NCI-H187 (cell line): ENCODE measurements at regions not wholly inside any gene's neighbourhood (a gene's known extent, or its start where the extent isn't known, plus 50 kb on each side); places are given as distances from the start of the nearest gene placed in this dataset.

Source experiments
- DNase-seq, 2 experiments: peaks; one replicate each; lab custom pipeline; 2025; lab: John Stamatoyannopoulos, UW

- no peak for DNase-seq
Measured at GRCh38 chr6:81694855-81695254, 57.6 kb downstream of the TENT5A start.

- no peak for DNase-seq
Measured at GRCh38 chr6:81694207-81694606, 58.3 kb downstream of the TENT5A start.

DNA sequence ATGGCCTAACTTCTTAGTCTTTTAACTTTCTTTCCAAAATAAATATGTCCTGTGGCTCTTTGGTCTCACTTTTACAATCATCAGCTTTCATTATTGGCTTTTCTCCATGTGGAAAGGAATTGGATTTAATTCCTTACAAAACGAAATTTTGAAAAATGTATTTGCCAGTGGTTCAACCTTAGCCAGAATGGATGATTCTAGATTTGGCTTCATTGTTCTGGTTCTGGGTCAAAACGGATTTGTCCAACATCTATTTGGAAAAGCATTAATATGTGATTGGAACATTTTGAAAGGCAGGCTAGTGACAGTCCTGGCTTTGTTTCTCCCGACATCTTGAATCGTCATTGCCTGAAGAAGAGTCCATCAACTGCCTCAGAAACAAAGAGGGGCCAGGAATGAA is 59.2 kb downstream of the TENT5A start:
- no peak for DNase-seq

GRCh38 chr6:81690073-81690472 is 62.4 kb downstream of the TENT5A start:
- peak in 1 of 2 experiments; percentile 6 for DNase-seq

DNA sequence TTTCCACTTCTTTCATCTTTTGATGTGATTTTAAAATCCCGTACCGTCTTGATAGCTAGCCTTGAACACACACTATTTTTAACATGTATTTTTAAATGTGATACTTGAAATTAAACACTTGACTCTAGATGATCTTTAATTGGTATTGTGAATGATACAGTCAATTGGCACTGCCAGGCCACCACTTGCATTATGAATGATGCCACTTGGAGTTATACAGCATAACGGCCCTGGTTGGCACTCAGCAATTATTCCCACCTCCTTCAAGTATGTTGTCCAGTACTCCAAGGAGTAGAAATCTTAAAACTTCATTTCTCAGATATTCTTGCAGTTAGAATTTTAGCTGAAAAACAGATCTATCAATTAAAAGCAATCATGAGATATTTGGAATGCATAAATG is 62.9 kb downstream of the TENT5A start:
- DNase-seq = peak; percentile 22 to 79

DNA sequence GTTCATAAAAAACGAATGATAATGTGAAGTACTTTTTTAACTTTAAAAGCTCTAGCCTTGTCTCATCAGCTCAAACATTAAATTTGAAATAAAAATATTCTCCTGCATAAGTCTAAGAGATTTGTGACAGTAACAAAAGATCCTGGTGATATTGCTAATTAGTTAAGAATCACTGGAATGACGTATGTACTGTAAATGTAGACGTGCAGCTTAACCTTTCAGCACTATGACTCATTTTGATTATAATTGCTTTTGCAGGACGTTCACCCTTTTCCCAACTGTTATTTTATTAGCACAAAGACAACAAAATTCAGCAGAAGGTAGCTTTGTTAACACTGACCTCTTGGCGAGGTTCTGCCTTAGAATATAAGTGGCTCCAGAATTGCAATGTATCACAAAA is 68.6 kb downstream of the TENT5A start:
- DNase-seq = no peak

GRCh38 chr6:81682858-81683620 is 69.4 kb downstream of the TENT5A start:
- no peak for DNase-seq

DNA sequence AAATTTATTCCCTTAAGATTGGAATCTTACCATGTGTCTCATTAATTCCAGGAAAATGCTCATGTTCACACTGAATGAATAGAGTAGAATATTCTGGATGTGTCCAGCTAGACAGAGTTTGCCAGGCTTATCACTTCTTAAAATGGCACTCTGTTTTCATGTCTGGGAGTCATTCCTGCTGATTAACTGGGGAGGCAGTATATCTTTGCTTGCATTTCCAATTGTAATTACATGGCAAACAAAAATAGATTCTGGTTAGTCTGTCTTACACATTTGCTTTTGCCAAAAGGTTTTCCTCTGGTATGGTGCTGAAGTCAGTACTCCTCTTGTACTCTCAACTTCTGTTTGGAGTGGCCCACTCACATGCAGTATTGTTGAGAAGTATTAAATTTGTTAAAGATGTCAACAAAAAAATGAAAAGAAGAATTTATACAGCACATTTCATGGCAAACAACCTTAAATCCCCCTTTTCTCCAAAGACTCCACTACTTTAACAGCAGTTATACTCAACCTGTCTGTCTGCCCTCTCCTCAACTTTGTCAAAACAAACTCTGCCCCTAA is 70.2 kb downstream of the TENT5A start:
- no peak for DNase-seq

GRCh38 chr6:81669445-81669844 is 83.0 kb downstream of the TENT5A start:
- DNase-seq = no peak

- no peak for DNase-seq
Measured at GRCh38 chr6:81668615-81669047, 83.8 kb downstream of the TENT5A start.

DNA sequence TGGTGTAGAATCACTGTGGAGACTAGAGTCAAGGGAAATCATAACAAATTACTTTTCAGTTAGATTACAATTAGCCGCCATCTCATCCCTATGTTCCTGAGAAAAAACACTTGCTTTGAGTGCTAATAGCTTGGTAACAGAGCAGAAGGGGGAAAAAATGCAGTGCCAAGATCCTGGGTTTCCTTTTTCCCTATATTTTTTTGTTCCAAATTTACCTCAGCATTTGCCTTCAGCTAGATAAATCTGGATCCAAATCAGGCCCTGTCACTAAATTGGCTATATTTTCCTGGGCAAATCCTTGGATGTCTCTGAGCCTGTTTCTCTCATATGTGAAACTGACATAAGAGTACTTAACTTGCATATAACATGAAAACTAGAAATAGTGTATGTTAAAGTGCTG is 86.0 kb downstream of the TENT5A start:
- no peak for DNase-seq

DNA sequence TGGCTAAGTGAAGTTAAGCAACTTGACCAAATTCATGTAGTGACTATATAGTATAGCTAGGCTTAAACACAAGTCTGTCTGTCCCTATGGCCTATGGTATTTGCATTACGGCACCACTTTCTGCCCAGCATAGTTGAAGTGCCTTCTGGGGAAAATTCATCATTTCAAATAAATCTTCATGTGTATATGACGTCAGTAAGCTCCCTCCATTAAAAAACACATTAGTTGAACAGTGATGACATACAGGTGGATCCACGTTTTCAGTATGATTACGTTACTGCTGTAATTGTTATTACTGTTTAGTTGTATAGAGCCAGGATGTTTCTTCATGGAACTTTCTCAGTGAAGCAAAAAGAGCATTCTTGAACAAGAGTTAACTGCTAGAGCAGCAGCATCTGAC is 96.2 kb downstream of the TENT5A start:
- no peak for DNase-seq

GRCh38 chr6:81655696-81656095 is 96.8 kb downstream of the TENT5A start:
- no peak for DNase-seq

DNA sequence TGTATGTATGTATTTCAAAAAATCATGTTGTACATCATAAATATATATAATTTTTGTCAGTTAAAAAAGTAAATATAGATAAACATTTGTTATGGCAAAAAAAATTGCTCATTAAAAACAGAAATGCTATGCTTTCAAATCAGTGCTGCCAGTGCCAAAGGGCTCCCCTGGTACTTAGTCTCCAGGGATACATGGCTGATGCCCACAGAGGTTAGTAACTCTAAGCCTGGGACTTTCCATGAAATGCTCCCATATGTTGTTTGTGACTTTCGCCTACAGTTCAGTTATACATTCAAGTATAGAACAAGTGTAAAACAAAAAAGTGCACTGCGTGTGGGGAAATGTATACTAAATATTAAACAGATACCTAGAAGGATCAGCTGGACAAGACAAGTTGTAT is 104.0 kb downstream of the TENT5A start:
- no peak for DNase-seq

DNA sequence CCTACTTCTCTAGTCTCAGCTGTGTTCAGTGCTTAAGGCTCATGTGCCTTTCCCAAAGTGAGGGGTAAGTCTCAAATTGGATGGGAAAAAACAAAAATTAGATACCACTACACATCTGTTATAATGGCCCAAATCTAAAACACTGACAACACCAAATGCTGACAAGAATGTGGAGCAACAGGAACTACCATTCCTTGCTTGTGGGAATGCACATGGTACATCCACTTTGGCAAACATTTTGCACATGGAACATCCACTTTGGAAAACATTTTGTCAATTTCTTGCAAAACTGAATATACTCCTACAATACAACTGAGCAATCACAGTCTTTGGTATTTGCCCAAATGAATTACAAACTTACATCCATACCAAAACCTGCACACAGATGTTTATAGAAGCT is 109.3 kb downstream of the TENT5A start:
- DNase-seq = no peak

- no peak for DNase-seq
Measured at GRCh38 chr6:81640891-81641290, 111.6 kb downstream of the TENT5A start.

DNA sequence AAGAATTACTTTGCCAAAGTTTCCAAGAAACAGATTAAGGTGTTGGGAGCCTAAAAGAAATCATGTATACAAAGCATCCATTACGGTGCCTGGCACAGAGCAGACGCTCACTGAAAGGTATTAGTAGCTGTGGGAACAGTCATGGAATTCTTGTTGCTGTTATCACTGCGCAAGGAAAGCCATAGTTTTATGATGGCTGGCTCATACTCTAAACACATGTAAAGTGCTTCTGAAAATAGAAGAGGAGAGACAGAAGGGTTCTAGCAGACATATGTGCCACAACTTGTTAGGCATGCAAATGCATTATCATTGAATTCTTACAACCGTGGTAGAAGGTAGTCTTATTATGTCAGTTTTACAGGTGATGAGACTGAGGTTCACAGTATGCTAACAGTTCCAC is 112.4 kb downstream of the TENT5A start:
- no peak for DNase-seq

- DNase-seq = no peak
Measured at GRCh38 chr6:81638366-81638765, 114.1 kb downstream of the TENT5A start.

- no peak for DNase-seq
Measured at GRCh38 chr6:81636930-81637568, 115.4 kb downstream of the TENT5A start.

GRCh38 chr6:81634155-81634880 is 118.2 kb downstream of the TENT5A start:
- no peak for DNase-seq

GRCh38 chr6:81633391-81633790 is 119.1 kb downstream of the TENT5A start:
- DNase-seq = no peak

GRCh38 chr6:81630719-81631118 is 121.8 kb downstream of the TENT5A start:
- no peak for DNase-seq

GRCh38 chr6:81625216-81625615 is 127.3 kb downstream of the TENT5A start:
- no peak for DNase-seq
